Loucy (cell line): ENCODE measurements at regions not wholly inside any gene's neighbourhood (a gene's known extent, or its start where the extent isn't known, plus 50 kb on each side); places are given as distances from the start of the nearest gene placed in this dataset.

Source experiments
- EZH2phosphoT487 ChIP-seq: fragments of 200-600 bp; IDR thresholded peaks from 2 replicates; pipeline ENCODE4 v1.6.1; 2018; ENCODE audit warnings: antibody characterized with exemption, mild to moderate bottlenecking, moderate library complexity, borderline replicate concordance
- TF ChIP-seq, protein P1 (sequence below): fragments of 200-600 bp; sonication (generic); conservative IDR thresholded peaks from 2 replicates; pipeline ENCODE4 v1.5.1; 2014; ENCODE audit warnings: mild to moderate bottlenecking, antibody characterized with exemption, low read length

DNA sequence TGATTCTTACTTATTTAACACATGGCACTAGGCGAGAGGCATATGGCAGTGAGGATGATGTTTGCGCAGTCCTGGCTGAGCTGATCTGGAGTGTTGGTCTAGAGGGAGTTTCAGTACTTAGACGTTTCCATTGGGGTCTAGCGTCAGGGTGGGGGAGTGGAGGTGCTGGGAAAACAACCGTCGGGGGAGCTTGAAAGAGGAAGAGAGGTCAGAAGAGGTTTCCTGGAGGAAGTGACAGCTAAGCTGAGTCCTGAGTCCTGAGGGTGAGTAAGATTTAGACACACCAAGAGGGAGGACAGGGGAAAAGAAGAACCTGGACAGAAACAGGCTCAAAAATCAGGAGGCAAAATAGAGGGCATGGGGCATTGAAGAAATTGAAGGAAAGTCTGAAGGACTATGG lies 81.4 kb downstream of the ALOX5AP start:
- TF ChIP-seq, protein P1, sequence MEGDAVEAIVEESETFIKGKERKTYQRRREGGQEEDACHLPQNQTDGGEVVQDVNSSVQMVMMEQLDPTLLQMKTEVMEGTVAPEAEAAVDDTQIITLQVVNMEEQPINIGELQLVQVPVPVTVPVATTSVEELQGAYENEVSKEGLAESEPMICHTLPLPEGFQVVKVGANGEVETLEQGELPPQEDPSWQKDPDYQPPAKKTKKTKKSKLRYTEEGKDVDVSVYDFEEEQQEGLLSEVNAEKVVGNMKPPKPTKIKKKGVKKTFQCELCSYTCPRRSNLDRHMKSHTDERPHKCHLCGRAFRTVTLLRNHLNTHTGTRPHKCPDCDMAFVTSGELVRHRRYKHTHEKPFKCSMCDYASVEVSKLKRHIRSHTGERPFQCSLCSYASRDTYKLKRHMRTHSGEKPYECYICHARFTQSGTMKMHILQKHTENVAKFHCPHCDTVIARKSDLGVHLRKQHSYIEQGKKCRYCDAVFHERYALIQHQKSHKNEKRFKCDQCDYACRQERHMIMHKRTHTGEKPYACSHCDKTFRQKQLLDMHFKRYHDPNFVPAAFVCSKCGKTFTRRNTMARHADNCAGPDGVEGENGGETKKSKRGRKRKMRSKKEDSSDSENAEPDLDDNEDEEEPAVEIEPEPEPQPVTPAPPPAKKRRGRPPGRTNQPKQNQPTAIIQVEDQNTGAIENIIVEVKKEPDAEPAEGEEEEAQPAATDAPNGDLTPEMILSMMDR, result no peak
- TF ChIP-seq EZH2phosphoT487, result no peak
